AG04449 (cell line): ENCODE measurements at regions not wholly inside any gene's neighbourhood (a gene's known extent, or its start where the extent isn't known, plus 50 kb on each side); places are given as distances from the start of the nearest gene placed in this dataset.

Experiments used
- CTCF ChIA-PET: fragments of 350-600 bp; formaldehyde crosslinking; extraction: SDS; loops from one replicate; lab custom pipeline; 2021; ENCODE audit warnings: antibody characterized with exemption; lab: Yijun Ruan, JAX
- POLR2A ChIA-PET: fragments of 400-600, 350-600 bp; formaldehyde crosslinking; extraction: SDS; loops from one replicate; lab custom pipeline; 2020; ENCODE audit warnings: antibody characterized with exemption, inconsistent platforms; lab: Yijun Ruan, JAX
- DNase-seq: peaks from one replicate; pipeline ENCODE4 v3.0.0-alpha.2; 2010; ENCODE audit warnings: low read depth, low spot score
- H3K4me3 ChIP-seq: 2 replicates; pipeline ENCODE4 v1.5.1; 2011; ENCODE audit warnings: low read depth, mild to moderate bottlenecking, control low read depth, low read length
- CTCF ChIP-seq: IDR thresholded peaks from one replicate; pipeline ENCODE4 v1.5.1; 2011; ENCODE audit warnings: mild to moderate bottlenecking, moderate library complexity, low read length, control low read depth, inconsistent platforms; ENCODE audit not compliant: insufficient read depth; ENCODE audit errors: missing control alignments

- no peak overlapping the region for H3K4me3 ChIP-seq
- no peak for TF ChIP-seq CTCF
- ChIA-PET CTCF (no interaction called here), POLR2A (no interaction called here)
- no peak for DNase-seq
Observed at GRCh38 chr1:90809996-90810395, 92.9 kb upstream of the BARHL2 start.

DNA sequence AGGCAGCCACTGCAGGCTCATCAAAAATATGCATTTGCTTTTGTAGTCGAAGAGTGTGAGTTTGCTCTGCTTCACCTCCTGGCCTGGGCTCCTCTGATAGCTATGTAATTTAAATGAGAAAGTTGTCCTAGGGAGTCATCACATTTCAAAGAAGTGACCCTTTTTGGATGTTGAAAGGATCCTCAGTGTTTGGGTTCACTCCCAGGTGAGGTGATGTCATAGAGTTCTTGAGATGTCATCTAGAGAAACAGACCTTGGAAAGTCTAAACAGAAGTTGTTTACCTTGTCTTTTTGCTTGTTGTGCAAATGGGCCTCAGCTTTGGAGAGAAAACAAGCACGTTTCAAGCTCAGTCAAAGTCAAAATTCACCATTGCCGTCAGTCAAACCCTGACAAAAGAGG, 92.0 kb upstream of the BARHL2 start:
- no peak overlapping the region for H3K4me3 ChIP-seq
- ChIA-PET CTCF (no interaction called here), POLR2A (no interaction called here)
- DNase-seq = no peak
- no peak for TF ChIP-seq CTCF

GRCh38 chr1:90807329-90807728, 90.2 kb upstream of the BARHL2 start:
- TF ChIP-seq CTCF = no peak
- DNase-seq = no peak
- no peak overlapping the region for H3K4me3 ChIP-seq
- CTCF ChIA-PET = no interaction called here
- POLR2A ChIA-PET = no interaction called here

DNA sequence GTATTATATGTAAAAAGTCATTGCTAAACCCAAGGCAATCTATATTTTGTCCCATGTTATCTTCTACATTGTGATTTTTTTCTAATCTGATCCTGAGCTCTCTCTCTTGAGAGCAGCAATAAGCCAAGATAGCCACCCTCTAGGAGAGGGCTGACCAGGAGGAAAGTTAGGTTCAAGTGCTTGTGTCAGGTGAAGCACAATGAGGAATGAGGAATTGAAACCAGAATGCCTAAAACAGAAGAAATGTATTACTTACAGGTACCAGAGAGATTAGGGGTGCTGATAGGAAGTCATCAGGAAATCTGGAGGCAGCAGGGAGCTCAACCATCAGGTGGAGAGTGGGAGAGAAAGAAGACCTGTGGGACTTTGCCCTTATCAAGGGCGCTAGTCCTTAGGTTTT, 85.5 kb upstream of the BARHL2 start:
- ChIA-PET POLR2A (no interaction called here), CTCF (no interaction called here)
- TF ChIP-seq CTCF = no peak
- DNase-seq = no peak
- no peak overlapping the region for H3K4me3 ChIP-seq

GRCh38 chr1:90800012-90800717, 83.1 kb upstream of the BARHL2 start:
- DNase-seq = no peak
- no peak for TF ChIP-seq CTCF
- POLR2A ChIA-PET = no interaction called here
- no peak overlapping the region for H3K4me3 ChIP-seq
- CTCF ChIA-PET = no interaction called here

DNA sequence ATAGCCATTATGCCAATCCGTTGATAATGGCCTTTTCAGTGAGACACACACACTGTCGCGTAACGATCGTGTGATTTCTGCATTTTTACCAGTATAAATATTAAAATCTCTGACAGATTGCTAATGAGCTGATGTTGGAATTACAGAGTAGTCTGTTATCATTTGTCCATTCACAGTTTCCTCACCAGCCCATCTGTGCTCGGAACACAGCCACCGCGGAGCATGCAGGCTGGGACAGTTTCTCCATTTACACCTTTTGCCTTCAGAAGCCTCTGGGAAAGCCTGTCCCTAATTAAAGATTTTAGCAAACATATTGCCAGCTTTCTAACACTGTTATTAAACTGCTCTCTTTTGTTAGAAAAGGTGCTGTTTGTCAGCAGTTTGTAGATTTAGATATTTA, 82.2 kb upstream of the BARHL2 start:
- no peak overlapping the region for H3K4me3 ChIP-seq
- CTCF ChIA-PET = interaction anchor here (1.2 kb wide), 1 partner anchor 52 kb away, joined by 4 read pairs; no protein-coding TSS in a partner anchor
- TF ChIP-seq CTCF = no peak
- no peak for DNase-seq
- POLR2A ChIA-PET = no interaction called here
